WTC11 (cell line): ENCODE measurements at regions not wholly inside any gene's neighbourhood (a gene's known extent, or its start where the extent isn't known, plus 50 kb on each side); places are given as distances from the start of the nearest gene placed in this dataset.

Experiments
- ATAC-seq: fragments of 200-7000 bp; cut with Tn5 transposase; 2 replicates; pipeline ENCODE4 v1.10.0; 2021; ENCODE audit warnings: mild to moderate bottlenecking, moderate library complexity
- CTCF ChIA-PET: fragments of 300-600 bp; sonication (Branson Sonifier 250); formaldehyde crosslinking; loops from one replicate; lab custom pipeline; 2021; ENCODE audit warnings: antibody characterized with exemption; lab: Charles Lee
- POLR2A ChIA-PET: fragments of 350-600 bp; sonication (Branson Sonifier 250); formaldehyde crosslinking; loops from one replicate; lab custom pipeline; 2021; ENCODE audit warnings: antibody characterized with exemption; lab: Charles Lee
- DNase-seq: peaks from one replicate; pipeline ENCODE4 v3.0.0; 2021; ENCODE audit warnings: low spot score
- H3K27ac Mint-ChIP-seq: 2 replicates; pipeline ENCODE4 v1.8.0; 2021; ENCODE audit warnings: mixed read lengths
- H3K27me3 Mint-ChIP-seq: 2 replicates; pipeline ENCODE4 v1.8.0; 2021; ENCODE audit warnings: low read depth, mild to moderate bottlenecking, moderate library complexity, mixed read lengths
- H3K36me3 Mint-ChIP-seq: 2 replicates; pipeline ENCODE4 v1.8.0; 2021; ENCODE audit warnings: mixed read lengths
- H3K4me1 Mint-ChIP-seq: 2 replicates; pipeline ENCODE4 v1.8.0; 2022; ENCODE audit warnings: mixed read lengths
- H3K4me3 Mint-ChIP-seq: 2 replicates; pipeline ENCODE4 v1.8.0; 2021; ENCODE audit warnings: mild to moderate bottlenecking, moderate library complexity, mixed read lengths
- H3K9me3 Mint-ChIP-seq: 2 replicates; pipeline ENCODE4 v1.8.0; 2021; ENCODE audit warnings: mixed read lengths
- AR ChIP-seq: fragments of 250-450 bp; sonication (Bioruptor Pico); IDR thresholded peaks from 2 replicates; pipeline ENCODE4 v1.9.0; 2021; ENCODE audit warnings: mild to moderate bottlenecking
- ARID4B ChIP-seq: sonication (generic); formaldehyde crosslinking; IDR thresholded peaks from 2 replicates; pipeline ENCODE4 v1.8.0; 2023; ENCODE audit warnings: missing genetic modification reagents, mild to moderate bottlenecking, borderline replicate concordance
- ATF1 ChIP-seq: sonication (generic); formaldehyde crosslinking; IDR thresholded peaks from 2 replicates; pipeline ENCODE4 v1.8.1; 2023; ENCODE audit warnings: mild to moderate bottlenecking, moderate library complexity, missing genetic modification reagents
- ATF3 ChIP-seq: sonication (generic); formaldehyde crosslinking; conservative IDR thresholded peaks from 2 replicates; pipeline ENCODE4 v1.8.1; 2022; ENCODE audit warnings: mild to moderate bottlenecking, missing genetic modification reagents
- CBFB ChIP-seq: sonication (generic); formaldehyde crosslinking; IDR thresholded peaks from 2 replicates; pipeline ENCODE4 v1.8.1; 2022; ENCODE audit warnings: mild to moderate bottlenecking, low read depth, missing genetic modification reagents
- CREB1 ChIP-seq: sonication (generic); formaldehyde crosslinking; IDR thresholded peaks from 2 replicates; pipeline ENCODE4 v1.8.0; 2023; ENCODE audit warnings: mild to moderate bottlenecking, missing genetic modification reagents
- CREM ChIP-seq: sonication (generic); formaldehyde crosslinking; IDR thresholded peaks from 2 replicates; pipeline ENCODE4 v1.8.1; 2022; ENCODE audit warnings: mild to moderate bottlenecking, missing genetic modification reagents, moderate library complexity
- E2F1 ChIP-seq: sonication (generic); formaldehyde crosslinking; IDR thresholded peaks from 2 replicates; pipeline ENCODE4 v1.8.0; 2022; ENCODE audit warnings: mild to moderate bottlenecking, missing genetic modification reagents
- GTF2I ChIP-seq: fragments of 250-450 bp; sonication (Bioruptor Pico); conservative IDR thresholded peaks from 2 replicates; pipeline ENCODE4 v1.4.0; 2021; ENCODE audit warnings: mild to moderate bottlenecking
- HMGXB4 ChIP-seq: sonication (generic); formaldehyde crosslinking; IDR thresholded peaks from 2 replicates; pipeline ENCODE4 v1.8.1; 2023; ENCODE audit warnings: mild to moderate bottlenecking, moderate library complexity, missing genetic modification reagents
- KAT7 ChIP-seq: sonication (generic); formaldehyde crosslinking; IDR thresholded peaks from 2 replicates; pipeline ENCODE4 v1.8.1; 2023; ENCODE audit warnings: missing genetic modification reagents, mild to moderate bottlenecking, borderline replicate concordance
- MAX ChIP-seq: sonication (generic); formaldehyde crosslinking; IDR thresholded peaks from 2 replicates; pipeline ENCODE4 v1.8.0; 2022; ENCODE audit warnings: mild to moderate bottlenecking, missing genetic modification reagents
- MLX ChIP-seq: sonication (generic); formaldehyde crosslinking; IDR thresholded peaks from 2 replicates; pipeline ENCODE4 v1.8.1; 2023; ENCODE audit warnings: mild to moderate bottlenecking, missing genetic modification reagents, moderate library complexity
- NFYB ChIP-seq: sonication (generic); formaldehyde crosslinking; conservative IDR thresholded peaks from 2 replicates; pipeline ENCODE4 v1.8.0; 2022; ENCODE audit warnings: low read depth, missing genetic modification reagents
- PREB ChIP-seq: sonication (generic); formaldehyde crosslinking; IDR thresholded peaks from 2 replicates; pipeline ENCODE4 v1.8.1; 2022; ENCODE audit warnings: mild to moderate bottlenecking, missing genetic modification reagents, moderate library complexity, borderline replicate concordance
- PRRX2 ChIP-seq: fragments of 250-450 bp; sonication (Bioruptor Pico); IDR thresholded peaks from 2 replicates; pipeline ENCODE4 v1.8.0; 2021; ENCODE audit warnings: mild to moderate bottlenecking
- SMAD3 ChIP-seq: sonication (generic); formaldehyde crosslinking; IDR thresholded peaks from 2 replicates; pipeline ENCODE4 v1.8.0; 2022; ENCODE audit warnings: missing genetic modification reagents, mild to moderate bottlenecking, borderline replicate concordance
- TEAD1 ChIP-seq: sonication (generic); formaldehyde crosslinking; IDR thresholded peaks from 2 replicates; pipeline ENCODE4 v1.8.0; 2022; ENCODE audit warnings: mild to moderate bottlenecking, missing genetic modification reagents
- TP53 ChIP-seq: sonication (generic); formaldehyde crosslinking; IDR thresholded peaks from 2 replicates; pipeline ENCODE4 v1.8.1; 2023; ENCODE audit warnings: mild to moderate bottlenecking, missing genetic modification reagents
- ZNF232 ChIP-seq: sonication (generic); formaldehyde crosslinking; IDR thresholded peaks from 2 replicates; pipeline ENCODE4 v1.8.0; 2022; ENCODE audit warnings: mild to moderate bottlenecking, missing genetic modification reagents
- ZNF423 ChIP-seq: fragments of 250-450 bp; sonication (Bioruptor Pico); IDR thresholded peaks from 2 replicates; pipeline ENCODE4 v2.1.2; 2022; ENCODE audit warnings: mild to moderate bottlenecking, moderate library complexity
- ZNF671 ChIP-seq: fragments of 250-450 bp; sonication (Bioruptor Pico); IDR thresholded peaks from 2 replicates; pipeline ENCODE4 v1.8.0; 2021; ENCODE audit warnings: mild to moderate bottlenecking

- Mint-ChIP-seq H3K4me1 (peaks cover 3% of the 10 kb centered on the region; the same call in 1 of the 2 replicates), H3K27me3 (peaks cover 4% of the 10 kb centered on the region; the same call in 1 of the 2 replicates), H3K9me3 (peaks cover 71% of the 10 kb centered on the region), H3K36me3 (peaks cover 65% of the 10 kb centered on the region), H3K4me3 (no peak overlapping the region), H3K27ac (no peak overlapping the region)
- DNase-seq (no peak), ATAC-seq (no peak)
- CTCF ChIA-PET: no interaction called here
- no peak for TF ChIP-seq KAT7 (CRISPR knock-in tag)
- TF ChIP-seq ATF3 (CRISPR knock-in tag): no peak
- no peak for TF ChIP-seq GTF2I (CRISPR knock-in tag)
- TF ChIP-seq ZNF232 (CRISPR knock-in tag): no peak
- no peak for TF ChIP-seq E2F1
- no peak for TF ChIP-seq CREB1 (CRISPR knock-in tag)
- TF ChIP-seq ATF1: no peak
- TF ChIP-seq CREM (CRISPR knock-in tag): no peak
- TF ChIP-seq ZNF671 (CRISPR knock-in tag): no peak
- no peak for TF ChIP-seq CBFB (CRISPR knock-in tag)
- no peak for TF ChIP-seq TP53 (CRISPR knock-in tag)
- no peak for TF ChIP-seq PRRX2 (CRISPR knock-in tag)
- no peak for TF ChIP-seq AR (CRISPR knock-in tag)
- POLR2A ChIA-PET: no interaction called here
Observed at GRCh38 chr10:130816116-130816901, 495.2 kb downstream of the TCERG1L start.

GRCh38 chr10:130817046-130817624 is 494.4 kb downstream of the TCERG1L start:
- POLR2A ChIA-PET: no interaction called here
- Mint-ChIP-seq H3K4me3 (no peak overlapping the region), H3K9me3 (peaks cover 73% of the 10 kb centered on the region), H3K27ac (no peak overlapping the region), H3K4me1 (peaks cover 3% of the 10 kb centered on the region; the same call in 1 of the 2 replicates), H3K27me3 (peaks cover 4% of the 10 kb centered on the region; the same call in 1 of the 2 replicates), H3K36me3 (peaks cover 64% of the 10 kb centered on the region)
- ATAC-seq (no peak), DNase-seq (no peak)
- CTCF ChIA-PET: no interaction called here
- no peak for TF ChIP-seq MAX
- TF ChIP-seq TEAD1 (CRISPR knock-in tag): no peak
- no peak for TF ChIP-seq NFYB
- TF ChIP-seq MLX (CRISPR knock-in tag): no peak
- no peak for TF ChIP-seq ZNF232 (CRISPR knock-in tag)
- TF ChIP-seq PREB (CRISPR knock-in tag): no peak
- TF ChIP-seq HMGXB4: no peak
- TF ChIP-seq SMAD3 (CRISPR knock-in tag): no peak
- no peak for TF ChIP-seq ARID4B (CRISPR knock-in tag)
- TF ChIP-seq ZNF423 (CRISPR knock-in tag): no peak
